Renal cortex interstitium (tissue), 11 donors: ENCODE measurements at regions not wholly inside any gene's neighbourhood (a gene's known extent, or its start where the extent isn't known, plus 50 kb on each side); places are given as distances from the start of the nearest gene placed in this dataset.
"Not testable (repeated sequence)": the region's sequence is repeated elsewhere in the genome, so short reads cannot be mapped to it uniquely, and the experiment has no call there.

ENCODE experiments used
- DNase-seq, 11 donors: peaks; one replicate each; pipeline ENCODE4 v3.0.0-alpha.2; 2013; ENCODE audit warnings: low read depth in 9 of 11, low spot score in 4 of 11; ENCODE audit errors: extremely low read depth in 1 of 11

GRCh38 chr10:65555192-65555591 lies 1370.6 kb upstream of the LRRTM3 start:
- DNase-seq = no peak

DNA sequence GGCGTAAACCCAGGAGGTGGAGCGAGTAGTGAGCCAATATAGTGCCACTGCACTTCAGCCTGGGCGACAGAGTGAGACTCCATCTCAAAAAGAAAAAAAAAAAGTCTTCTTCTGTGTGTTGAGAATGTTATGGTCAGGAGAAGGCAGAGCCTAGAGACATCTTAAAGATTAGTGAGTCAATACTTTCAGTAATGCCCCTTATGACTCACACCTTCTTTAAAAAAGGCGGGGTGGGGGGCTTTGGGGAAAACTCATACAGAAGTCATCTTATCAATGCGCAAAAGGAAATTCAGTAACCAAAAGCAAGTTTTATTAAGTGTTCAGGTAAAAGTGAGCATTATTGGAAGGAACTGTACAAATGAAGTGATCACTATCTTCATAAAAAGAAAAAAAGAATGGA lies 1369.8 kb upstream of the LRRTM3 start:
- no peak for DNase-seq

GRCh38 chr10:65559369-65559768 lies 1366.5 kb upstream of the LRRTM3 start:
- no peak for DNase-seq

DNA sequence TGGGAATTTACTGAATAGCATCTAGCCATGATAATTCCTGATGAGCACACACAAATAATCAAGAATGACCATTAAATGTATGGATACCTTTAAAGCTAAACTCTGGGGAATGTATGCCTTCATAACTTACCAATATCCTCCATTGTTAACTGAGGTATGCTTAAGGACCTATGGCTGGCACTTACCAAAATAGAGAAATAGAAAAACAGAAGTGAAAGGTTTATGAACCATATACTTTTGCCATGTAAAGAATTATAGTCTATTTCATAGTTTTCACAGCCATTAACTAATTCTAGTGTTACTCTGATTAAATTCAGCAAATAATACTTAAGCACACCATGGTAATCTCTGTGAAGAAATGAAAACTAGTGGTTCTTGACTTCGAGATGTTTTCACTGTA lies 1360.6 kb upstream of the LRRTM3 start:
- no peak for DNase-seq

DNA sequence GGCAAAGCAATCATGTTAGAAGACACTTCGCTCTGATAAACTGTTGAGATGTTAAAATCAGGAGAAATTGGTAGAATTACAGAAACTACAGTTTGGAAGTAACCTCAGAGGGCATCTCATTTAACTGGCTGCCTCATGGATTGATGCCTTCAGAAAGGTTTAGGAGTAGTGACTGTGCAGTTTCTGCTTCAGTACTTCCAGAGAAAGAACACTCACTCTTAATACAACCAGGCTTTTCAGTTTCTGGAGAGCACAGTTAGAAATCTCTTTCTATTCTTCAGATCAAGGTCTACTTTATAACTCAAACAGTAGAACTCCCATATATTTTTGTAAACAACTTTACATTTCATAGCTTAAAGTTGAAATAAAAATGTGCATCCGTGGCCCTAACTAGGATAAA lies 1358.9 kb upstream of the LRRTM3 start:
- no peak for DNase-seq

DNA sequence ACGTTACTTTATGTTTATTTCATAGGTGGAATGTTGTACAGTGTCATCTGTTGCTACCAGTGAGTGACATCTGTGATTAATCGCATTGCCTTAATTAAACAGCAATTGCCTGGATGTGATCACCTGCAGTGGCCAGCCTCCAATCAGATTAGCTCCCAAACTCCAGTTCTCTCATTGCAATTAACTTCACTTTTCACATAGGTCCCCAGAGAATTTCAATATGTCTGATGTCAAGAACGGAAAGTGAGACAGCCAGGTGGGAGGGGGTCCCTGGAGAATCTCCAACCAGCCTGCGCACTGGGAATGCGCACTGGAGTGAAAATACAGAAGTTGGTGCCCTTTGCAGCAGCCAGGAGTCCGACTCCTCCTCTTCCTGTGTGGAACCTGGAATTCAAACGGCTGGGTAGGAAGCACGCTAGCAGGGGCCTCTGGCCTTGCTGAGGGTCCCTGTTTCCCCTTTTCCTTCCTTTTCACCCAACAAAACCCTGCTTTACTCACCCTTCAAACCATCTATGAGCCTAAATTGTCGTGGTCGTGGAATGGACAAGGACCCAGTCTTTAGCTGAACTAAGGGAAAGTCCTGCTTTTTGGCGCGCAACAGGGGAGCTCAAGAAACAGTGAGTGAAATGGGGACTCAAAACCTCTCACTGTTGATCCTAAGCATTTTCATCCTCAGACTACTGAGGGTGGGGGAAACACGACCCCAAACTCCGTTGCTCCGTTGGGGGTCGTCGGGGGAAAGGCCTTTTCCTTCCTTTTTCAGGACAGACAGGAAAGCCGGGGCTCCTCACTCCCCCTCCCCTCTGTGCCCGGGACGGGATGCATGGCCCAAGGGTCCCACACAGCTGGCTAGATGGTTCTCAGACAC lies 1355.5 kb upstream of the LRRTM3 start:
- DNase-seq = peak; percentile 43 to 69 (median 61)

DNA sequence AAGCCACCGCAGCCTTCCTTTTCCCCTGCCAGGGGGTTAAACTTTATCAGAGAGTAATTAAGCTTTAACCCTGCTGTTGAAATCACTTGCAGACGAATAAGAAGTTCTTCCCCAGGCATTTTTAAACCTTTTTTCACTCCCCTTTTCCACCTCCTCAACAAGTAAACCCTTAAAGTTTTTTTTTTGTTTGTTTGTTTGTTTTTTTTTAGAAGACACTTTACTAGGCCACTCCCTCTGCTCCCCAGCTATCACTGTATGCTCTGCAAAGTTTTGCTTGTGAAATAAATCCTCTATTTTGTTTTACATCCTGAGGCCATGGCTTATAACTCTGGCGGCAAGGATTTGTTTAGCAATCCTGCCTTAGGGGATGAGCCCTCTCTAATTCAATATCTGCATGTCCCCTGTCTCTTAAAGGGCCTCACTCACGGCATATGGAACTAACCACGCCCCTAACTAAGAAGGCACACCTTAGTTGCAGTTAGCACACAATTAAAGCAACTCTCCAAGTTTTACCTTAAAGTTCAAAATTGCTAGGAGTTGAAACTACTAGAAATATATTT lies 1354.7 kb upstream of the LRRTM3 start:
- peak in 6 of 11 donors; percentile 2 to 7 (median 6) for DNase-seq

DNA sequence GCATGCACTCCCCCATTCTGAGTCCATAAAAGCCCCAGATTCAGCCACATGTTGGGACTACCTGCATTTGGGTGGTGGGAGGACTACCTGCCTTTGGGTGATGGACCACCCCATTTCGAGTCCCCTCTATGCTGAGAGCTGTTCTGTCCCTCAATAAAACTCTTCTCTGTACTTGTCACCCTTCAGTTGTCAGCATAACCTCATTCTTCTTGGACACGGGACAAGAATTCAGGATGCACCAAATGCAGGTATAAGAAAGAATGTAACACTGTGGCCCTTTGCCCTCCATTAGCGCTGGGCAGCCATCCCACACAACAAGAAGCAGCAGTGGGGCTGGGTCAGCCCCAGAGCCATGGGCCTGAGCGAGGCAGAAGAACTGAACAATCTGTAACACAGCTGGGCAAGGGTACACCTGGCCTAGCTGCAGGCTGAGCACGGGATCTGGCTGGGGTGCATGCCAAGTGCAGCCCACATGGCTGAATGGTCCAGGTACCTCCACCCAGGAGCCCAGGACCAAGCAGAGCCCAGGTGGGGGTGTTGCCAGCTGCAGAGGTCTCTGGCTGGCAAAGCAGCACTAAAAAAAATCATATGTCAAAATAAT lies 1344.3 kb upstream of the LRRTM3 start:
- DNase-seq = no peak

DNA sequence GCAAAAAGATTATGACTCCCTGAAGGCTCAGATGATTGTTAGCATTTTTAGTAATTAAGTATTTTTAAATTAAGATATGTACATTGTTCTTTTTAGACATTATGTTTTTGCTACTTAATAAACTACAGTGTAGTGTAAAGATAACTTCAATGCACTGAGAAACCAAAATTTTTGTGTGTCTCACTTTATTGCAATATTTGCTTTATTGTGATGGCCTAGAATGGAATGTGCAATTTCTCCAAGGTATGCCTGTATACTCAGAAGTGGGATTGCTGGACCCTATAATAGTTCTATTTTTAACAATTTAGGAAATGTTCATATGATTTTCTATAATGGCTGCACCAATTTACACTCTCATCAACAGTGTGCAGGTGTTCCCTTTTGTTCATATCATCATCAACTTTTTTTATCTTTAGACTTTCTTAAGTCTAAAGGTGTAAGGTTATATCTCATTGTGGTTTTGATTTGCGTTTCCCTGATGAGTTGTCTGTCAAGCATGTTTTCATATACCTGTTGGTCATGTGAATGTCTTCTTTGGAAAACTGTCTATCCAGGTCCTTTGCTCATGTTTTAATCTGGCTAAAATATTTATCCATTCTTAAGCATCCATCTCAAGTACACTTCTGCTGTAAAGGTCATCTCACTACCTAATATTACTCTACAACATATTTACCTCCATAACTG lies 1323.5 kb upstream of the LRRTM3 start:
- DNase-seq = no peak

GRCh38 chr10:65611592-65611991 lies 1314.2 kb upstream of the LRRTM3 start:
- DNase-seq = peak in 5 of 11 donors; percentile 2 to 18 (median 8)

- DNase-seq = no peak
Observed at GRCh38 chr10:65614956-65615565, 1310.8 kb upstream of the LRRTM3 start.

DNA sequence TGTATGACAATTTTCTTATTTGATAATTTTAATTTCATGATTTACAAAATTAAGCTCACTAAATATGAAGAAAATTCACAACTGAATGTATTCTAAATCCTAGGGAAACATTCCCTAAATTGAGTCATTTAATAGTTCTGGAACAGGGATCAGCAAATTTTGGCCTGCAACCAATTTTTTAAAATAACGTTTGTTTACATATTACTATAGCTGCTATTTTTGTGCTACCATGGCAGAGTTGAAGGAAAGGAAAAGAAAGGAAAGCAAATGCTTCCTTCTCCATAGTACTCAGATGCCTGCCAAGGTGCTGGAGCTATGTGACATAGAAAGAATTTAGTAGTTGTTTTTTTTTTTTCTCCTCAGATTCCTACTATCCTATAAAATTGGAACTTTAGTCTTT lies 1307.7 kb upstream of the LRRTM3 start:
- no peak for DNase-seq

- DNase-seq = no peak
Observed at GRCh38 chr10:65620404-65621048, 1305.3 kb upstream of the LRRTM3 start.

GRCh38 chr10:65622608-65623007 lies 1303.2 kb upstream of the LRRTM3 start:
- DNase-seq = no peak

DNA sequence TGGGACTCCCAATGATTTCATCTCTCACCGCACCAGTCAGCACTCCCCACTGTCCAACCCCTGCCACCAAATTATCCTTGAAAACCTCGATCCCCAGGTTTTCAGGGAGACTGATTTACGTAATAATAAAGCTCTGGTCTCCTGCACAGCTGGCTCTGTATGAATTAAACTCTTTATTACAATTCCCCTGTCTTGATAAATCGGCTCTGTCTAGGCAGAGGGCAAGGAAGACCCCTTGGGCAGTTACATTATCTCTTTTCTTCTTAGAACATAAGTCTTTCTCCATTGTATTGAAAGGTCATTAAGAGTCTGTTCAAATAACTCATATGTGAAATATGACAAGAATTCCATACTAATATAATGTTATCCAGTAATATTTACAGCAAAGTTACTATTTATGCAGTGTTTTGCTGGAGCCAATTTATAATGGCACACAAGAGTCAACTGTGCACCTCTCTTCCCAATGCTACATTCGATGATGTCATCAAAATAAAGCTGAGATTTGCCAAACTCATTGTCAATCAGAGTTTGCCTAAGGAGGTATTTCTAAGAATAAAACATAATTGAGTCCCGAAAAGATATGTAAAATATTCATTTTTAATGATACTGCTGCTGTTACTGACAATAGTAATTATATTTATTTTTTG lies 1297.2 kb upstream of the LRRTM3 start:
- DNase-seq = no peak

GRCh38 chr10:65660006-65660405 lies 1265.8 kb upstream of the LRRTM3 start:
- no peak for DNase-seq

DNA sequence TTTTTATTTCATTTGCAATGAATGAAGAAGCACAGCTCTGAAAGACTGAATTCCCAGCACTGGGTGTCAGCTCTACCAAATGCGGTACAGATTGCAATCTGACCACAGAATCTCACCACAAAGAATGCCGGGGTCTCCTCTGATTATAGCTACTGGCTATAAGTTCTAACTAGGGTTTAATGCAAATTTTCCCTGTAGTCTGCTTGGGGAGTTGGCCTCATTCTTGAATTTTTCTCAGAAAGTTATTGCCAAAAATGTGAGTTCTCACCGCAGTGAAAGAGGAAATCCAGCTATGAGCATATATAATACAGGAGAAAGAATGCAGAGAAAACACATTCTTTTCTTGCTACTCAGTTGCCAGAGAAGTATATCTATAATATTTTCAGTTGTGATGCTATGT lies 1255.7 kb upstream of the LRRTM3 start:
- DNase-seq = no peak

GRCh38 chr10:65670596-65670995 lies 1255.2 kb upstream of the LRRTM3 start:
- not testable (repeated sequence) for DNase-seq
